IPS-18a (cell line): ENCODE measurements at regions not wholly inside any gene's neighbourhood (a gene's known extent, or its start where the extent isn't known, plus 50 kb on each side); places are given as distances from the start of the nearest gene placed in this dataset.

Source experiments
- H3K27ac ChIP-seq: one replicate; pipeline ENCODE4 v1.5.1; 2013; ENCODE audit warnings: low read length
- H3K27me3 ChIP-seq: one replicate; pipeline ENCODE4 v1.6.1; 2013; ENCODE audit warnings: mild to moderate bottlenecking, low read length; ENCODE audit not compliant: control insufficient read depth, insufficient read depth
- H3K36me3 ChIP-seq: one replicate; pipeline ENCODE4 v1.6.1; 2013; ENCODE audit warnings: low read depth, low read length; ENCODE audit not compliant: control insufficient read depth
- H3K4me1 ChIP-seq: one replicate; pipeline ENCODE4 v1.6.1; 2013; ENCODE audit warnings: low read depth, low read length; ENCODE audit not compliant: control insufficient read depth
- H3K4me3 ChIP-seq: one replicate; pipeline ENCODE4 v1.5.1; 2013; ENCODE audit warnings: low read length
- H3K9ac ChIP-seq: one replicate; pipeline ENCODE4 v1.6.1; 2013; ENCODE audit warnings: mild to moderate bottlenecking, low read length, moderate library complexity
- H3K9me3 ChIP-seq: one replicate; pipeline ENCODE4 v1.6.1; 2013; ENCODE audit warnings: low read depth, low read length; ENCODE audit not compliant: control insufficient read depth

GRCh38 chr22:49012712-49013395 lies 814.8 kb downstream of the BRD1 start:
- no peaks in the 10 kb centered on the region for H3K9me3 ChIP-seq

GRCh38 chr22:49011769-49012648 lies 815.7 kb downstream of the BRD1 start:
- H3K27ac ChIP-seq = no peak overlapping the region
- H3K9me3 ChIP-seq = no peaks in the 10 kb centered on the region
- H3K27me3 ChIP-seq = no peaks in the 10 kb centered on the region
- H3K4me3 ChIP-seq = no peak overlapping the region
- H3K9ac ChIP-seq = no peak overlapping the region
- H3K36me3 ChIP-seq = no peaks in the 10 kb centered on the region
- no peaks in the 10 kb centered on the region for H3K4me1 ChIP-seq

More at GRCh38 chr22:49012712-49013395, 814.8 kb downstream of the BRD1 start:
- Histone ChIP-seq H3K27ac (no peak overlapping the region), H3K4me3 (no peak overlapping the region), H3K4me1 (no peaks in the 10 kb centered on the region), H3K9ac (no peak overlapping the region), H3K36me3 (no peaks in the 10 kb centered on the region), H3K27me3 (no peaks in the 10 kb centered on the region)

DNA sequence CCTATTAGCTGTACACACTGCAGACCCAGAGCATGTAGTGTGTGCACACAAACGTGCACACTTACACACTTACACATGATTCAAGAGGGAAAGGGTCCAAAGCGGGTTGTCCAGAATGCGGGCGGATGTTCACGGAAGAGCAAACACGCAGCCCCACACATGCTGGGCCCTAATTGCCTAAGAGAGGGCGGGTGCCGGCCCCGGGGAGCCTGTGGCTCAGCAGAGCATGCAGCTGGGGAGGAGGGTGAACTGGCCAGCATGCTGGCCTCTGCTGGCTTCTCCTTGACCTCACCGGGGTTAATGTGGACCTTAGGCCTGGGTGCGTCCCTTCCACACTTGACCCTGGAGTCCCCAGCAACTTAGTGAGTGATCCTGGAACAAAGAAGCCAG lies 816.3 kb downstream of the BRD1 start:
- H3K27me3 ChIP-seq = no peaks in the 10 kb centered on the region
- no peak overlapping the region for H3K27ac ChIP-seq
- no peaks in the 10 kb centered on the region for H3K4me1 ChIP-seq
- no peak overlapping the region for H3K4me3 ChIP-seq
- H3K9ac ChIP-seq = no peak overlapping the region
- no peaks in the 10 kb centered on the region for H3K36me3 ChIP-seq
- H3K9me3 ChIP-seq = no peaks in the 10 kb centered on the region

DNA sequence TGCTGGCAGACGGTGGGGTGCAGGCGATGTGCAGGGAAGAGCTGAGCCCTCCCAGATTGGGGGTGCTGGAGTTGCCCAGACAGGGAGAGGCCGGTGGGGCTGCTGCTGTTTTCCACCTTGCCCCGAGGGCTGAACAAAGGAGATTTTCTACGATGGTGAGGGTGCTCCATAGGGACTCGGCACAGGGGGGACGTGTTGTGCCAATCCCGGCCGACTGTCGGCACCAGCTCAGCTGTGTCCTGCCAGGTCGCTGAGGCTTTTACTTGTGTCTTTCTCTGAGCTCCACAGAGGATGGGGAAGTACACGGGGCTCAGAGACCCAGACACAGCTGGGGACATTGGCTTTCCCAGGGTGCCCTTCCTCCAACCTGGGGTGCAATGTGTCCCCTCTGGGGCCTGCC lies 816.8 kb downstream of the BRD1 start:
- H3K4me1 ChIP-seq = no peaks in the 10 kb centered on the region
- H3K9me3 ChIP-seq = no peaks in the 10 kb centered on the region
- no peaks in the 10 kb centered on the region for H3K36me3 ChIP-seq
- H3K9ac ChIP-seq = no peak overlapping the region
- H3K27me3 ChIP-seq = no peaks in the 10 kb centered on the region
- H3K27ac ChIP-seq = no peak overlapping the region
- no peak overlapping the region for H3K4me3 ChIP-seq

- Histone ChIP-seq H3K27me3 (no peaks in the 10 kb centered on the region), H3K27ac (no peak overlapping the region), H3K4me1 (no peaks in the 10 kb centered on the region), H3K9ac (no peak overlapping the region), H3K4me3 (no peak overlapping the region), H3K9me3 (no peaks in the 10 kb centered on the region), H3K36me3 (no peaks in the 10 kb centered on the region)
Measured at GRCh38 chr22:49010070-49010863, 817.4 kb downstream of the BRD1 start.

- H3K9me3 ChIP-seq = no peaks in the 10 kb centered on the region
- H3K36me3 ChIP-seq = no peaks in the 10 kb centered on the region
- no peak overlapping the region for H3K9ac ChIP-seq
- H3K4me3 ChIP-seq = no peak overlapping the region
- no peaks in the 10 kb centered on the region for H3K4me1 ChIP-seq
- H3K27me3 ChIP-seq = no peaks in the 10 kb centered on the region
- no peak overlapping the region for H3K27ac ChIP-seq
Measured at GRCh38 chr22:49009359-49010063, 818.2 kb downstream of the BRD1 start.

GRCh38 chr22:49008682-49009235 lies 818.9 kb downstream of the BRD1 start:
- Histone ChIP-seq H3K9me3 (no peaks in the 10 kb centered on the region), H3K4me3 (no peak overlapping the region), H3K27me3 (no peaks in the 10 kb centered on the region), H3K4me1 (no peaks in the 10 kb centered on the region), H3K9ac (no peak overlapping the region), H3K27ac (no peak overlapping the region), H3K36me3 (no peaks in the 10 kb centered on the region)

DNA sequence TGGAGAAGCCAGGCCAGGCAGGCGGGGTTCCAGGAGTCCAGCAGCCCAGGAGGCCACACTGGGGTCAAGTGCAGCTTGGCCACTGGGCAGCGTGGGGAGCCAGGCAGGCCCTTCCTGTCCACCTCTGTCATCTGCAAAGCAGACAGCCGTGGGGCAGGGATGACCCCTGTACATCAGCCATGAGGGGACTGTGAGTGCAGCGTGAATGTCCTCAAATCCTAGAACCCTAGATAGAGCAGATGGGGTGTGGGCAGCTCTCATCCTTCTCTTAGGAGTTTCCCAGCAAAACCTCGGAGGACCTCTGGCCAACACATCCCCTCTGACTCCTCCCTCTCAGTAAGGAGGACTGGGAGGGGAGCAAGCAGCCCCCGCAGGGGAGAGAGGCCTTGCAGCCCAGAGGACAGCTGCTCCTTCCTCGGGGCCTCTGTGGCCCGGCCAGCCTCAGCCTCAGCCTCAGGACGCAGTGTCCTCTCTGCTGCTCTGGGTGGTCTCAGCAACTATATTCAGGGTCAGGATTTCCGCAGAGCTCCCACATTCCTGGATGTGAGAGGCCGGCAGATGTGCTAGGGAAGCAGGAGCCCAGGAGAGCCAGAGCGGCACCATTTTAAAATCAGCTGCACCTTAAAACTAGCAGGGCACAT lies 820.5 kb downstream of the BRD1 start:
- H3K9ac ChIP-seq = no peak overlapping the region
- H3K27ac ChIP-seq = no peak overlapping the region
- no peaks in the 10 kb centered on the region for H3K9me3 ChIP-seq
- H3K4me3 ChIP-seq = no peak overlapping the region
- no peaks in the 10 kb centered on the region for H3K36me3 ChIP-seq
- H3K27me3 ChIP-seq = no peaks in the 10 kb centered on the region
- no peaks in the 10 kb centered on the region for H3K4me1 ChIP-seq

- Histone ChIP-seq H3K27me3 (no peaks in the 10 kb centered on the region), H3K9me3 (no peaks in the 10 kb centered on the region), H3K4me3 (no peak overlapping the region), H3K4me1 (no peaks in the 10 kb centered on the region), H3K36me3 (no peaks in the 10 kb centered on the region), H3K9ac (no peak overlapping the region), H3K27ac (no peak overlapping the region)
Measured at GRCh38 chr22:49006207-49007012, 821.3 kb downstream of the BRD1 start.

- Histone ChIP-seq H3K4me3 (no peak overlapping the region), H3K36me3 (no peaks in the 10 kb centered on the region), H3K27ac (no peak overlapping the region), H3K9ac (no peak overlapping the region), H3K27me3 (no peaks in the 10 kb centered on the region), H3K9me3 (no peaks in the 10 kb centered on the region), H3K4me1 (no peaks in the 10 kb centered on the region)
Measured at GRCh38 chr22:49005557-49005956, 822.1 kb downstream of the BRD1 start.
